Endodermal cell (in vitro differentiated cells): ENCODE measurements at regions not wholly inside any gene's neighbourhood (a gene's known extent, or its start where the extent isn't known, plus 50 kb on each side); places are given as distances from the start of the nearest gene placed in this dataset.

Experiments
- DNase-seq: peaks from one replicate; pipeline ENCODE4 v3.0.0-alpha.2; 2017
- H3K27ac ChIP-seq: 2 replicates; pipeline ENCODE4 v1.5.1; 2013; ENCODE audit warnings: mild to moderate bottlenecking, low read depth, low read length, moderate library complexity
- H3K27me3 ChIP-seq: 2 replicates; pipeline ENCODE4 v1.6.1; 2013; ENCODE audit warnings: mild to moderate bottlenecking, low read length, moderate library complexity; ENCODE audit not compliant: insufficient read depth, control insufficient read depth, poor library complexity, severe bottlenecking
- H3K36me3 ChIP-seq: 2 replicates; pipeline ENCODE4 v1.7.0; 2013; ENCODE audit warnings: mild to moderate bottlenecking, low read length, moderate library complexity; ENCODE audit not compliant: control insufficient read depth, insufficient read depth
- H3K4me1 ChIP-seq: one replicate; pipeline ENCODE4 v1.7.0; 2013; ENCODE audit warnings: low read length; ENCODE audit not compliant: control insufficient read depth, insufficient read depth
- H3K4me3 ChIP-seq: 2 replicates; pipeline ENCODE4 v1.5.1; 2013; ENCODE audit warnings: mild to moderate bottlenecking, low read length, moderate library complexity
- H3K9ac ChIP-seq: 2 replicates; pipeline ENCODE4 v1.6.1; 2013; ENCODE audit warnings: mild to moderate bottlenecking, low read length, moderate library complexity; ENCODE audit not compliant: poor library complexity, severe bottlenecking; ENCODE audit errors: extremely low read depth
- H3K9me3 ChIP-seq: 2 replicates; pipeline ENCODE4 v1.6.1; 2013; ENCODE audit warnings: mild to moderate bottlenecking, low read length, moderate library complexity; ENCODE audit not compliant: control insufficient read depth
- H3K27ac Mint-ChIP-seq: 2 replicates; pipeline ENCODE4 v1.8.0; 2020; ENCODE audit warnings: mixed read lengths
- H3K27me3 Mint-ChIP-seq: 2 replicates; pipeline ENCODE4 v1.8.0; 2021; ENCODE audit warnings: mild to moderate bottlenecking, mixed read lengths; ENCODE audit not compliant: insufficient read depth
- H3K36me3 Mint-ChIP-seq: 2 replicates; pipeline ENCODE4 v1.8.0; 2020; ENCODE audit warnings: low read depth, mixed read lengths
- H3K4me1 Mint-ChIP-seq: 2 replicates; pipeline ENCODE4 v1.8.0; 2020; ENCODE audit warnings: mixed read lengths
- H3K4me3 Mint-ChIP-seq: 2 replicates; pipeline ENCODE4 v1.8.0; 2020; ENCODE audit warnings: mild to moderate bottlenecking, moderate library complexity, mixed read lengths
- H3K9me3 Mint-ChIP-seq: 2 replicates; pipeline ENCODE4 v1.8.0; 2020; ENCODE audit warnings: mild to moderate bottlenecking, mixed read lengths
- CTCF ChIP-seq: fragments of 200-600 bp; sonication (generic); conservative IDR thresholded peaks from 2 replicates; pipeline ENCODE4 v1.5.0; 2021; ENCODE audit warnings: antibody characterized with exemption, mild to moderate bottlenecking
- WGBS, 2 experiments: methylation state at CpG; one replicate each; pipeline versions ENCODE4 v1.1.5 to v1.1.7; 2013; ENCODE audit warnings: missing lambda C conversion rate in 2 of 2, mixed read lengths in 1 of 2; ENCODE audit not compliant: insufficient coverage in 1 of 2, insufficient read length in 1 of 2; 5-methylcytosine and 5-hydroxymethylcytosine counted together

- no peak overlapping the region for H3K9ac ChIP-seq
- TF ChIP-seq CTCF = no peak
- H3K27ac ChIP-seq = no peak overlapping the region
- no peak for DNase-seq
- no peaks in the 10 kb centered on the region for H3K36me3 ChIP-seq
- Mint-ChIP-seq H3K27me3 (peaks cover 61% of the 10 kb centered on the region), H3K9me3 (no peaks in the 10 kb centered on the region), H3K4me1 (peaks cover 7% of the 10 kb centered on the region), H3K27ac (no peak overlapping the region), H3K4me3 (no peak overlapping the region), H3K36me3 (no peaks in the 10 kb centered on the region)
- no peaks in the 10 kb centered on the region for H3K9me3 ChIP-seq
- peaks cover 2% of the 10 kb centered on the region for H3K4me1 ChIP-seq
- peaks cover 23% of the 10 kb centered on the region for H3K27me3 ChIP-seq
- WGBS, 2 experiments = 87 to 89% methylated on average over 2 to 3 of the region's 3 CpGs
- H3K4me3 ChIP-seq = no peak overlapping the region
These were observed 67.0 kb upstream of the RPS23 start for GRCh38 chr5:82345108-82345507.

- TF ChIP-seq CTCF = no peak
- H3K4me1 Mint-ChIP-seq = peaks cover under 1% of the 10 kb centered on the region
- 90 to 100% methylated on average over 1 of the region's 1 CpG for WGBS, 2 experiments
These were observed 63.2 kb upstream of the RPS23 start for GRCh38 chr5:82341325-82341724.

GRCh38 chr5:82340799-82341198, 62.6 kb upstream of the RPS23 start:
- no peaks in the 10 kb centered on the region for H3K36me3 Mint-ChIP-seq
- no peaks in the 10 kb centered on the region for H3K36me3 ChIP-seq
- no peak for DNase-seq
- no peak overlapping the region for H3K4me3 ChIP-seq
- peaks cover 68% of the 10 kb centered on the region for H3K27me3 Mint-ChIP-seq
- no peak for TF ChIP-seq CTCF
- peaks cover 15% of the 10 kb centered on the region for H3K27me3 ChIP-seq
- 89% methylated on average over 5 of the region's 5 CpGs; no CpG with 5 or more reads in 1 of the 2 experiments for WGBS, 2 experiments
- no peaks in the 10 kb centered on the region for H3K9me3 Mint-ChIP-seq
- no peaks in the 10 kb centered on the region for H3K9me3 ChIP-seq
- H3K27ac Mint-ChIP-seq = no peak overlapping the region
- no peak overlapping the region for H3K4me3 Mint-ChIP-seq
- H3K4me1 Mint-ChIP-seq = no peaks in the 10 kb centered on the region
- H3K9ac ChIP-seq = no peak overlapping the region
- H3K27ac ChIP-seq = no peak overlapping the region
- H3K4me1 ChIP-seq = no peaks in the 10 kb centered on the region

More at GRCh38 chr5:82341325-82341724, 63.2 kb upstream of the RPS23 start:
- Mint-ChIP-seq H3K4me3 (no peak overlapping the region), H3K27me3 (peaks cover 66% of the 10 kb centered on the region), H3K27ac (no peak overlapping the region), H3K9me3 (no peaks in the 10 kb centered on the region), H3K36me3 (no peaks in the 10 kb centered on the region)
- Histone ChIP-seq H3K27me3 (peaks cover 15% of the 10 kb centered on the region), H3K9me3 (no peaks in the 10 kb centered on the region), H3K9ac (no peak overlapping the region), H3K4me1 (no peaks in the 10 kb centered on the region), H3K36me3 (no peaks in the 10 kb centered on the region), H3K4me3 (no peak overlapping the region), H3K27ac (no peak overlapping the region)
- no peak for DNase-seq
